AG10803 (cell line): ENCODE measurements at regions not wholly inside any gene's neighbourhood (a gene's known extent, or its start where the extent isn't known, plus 50 kb on each side); places are given as distances from the start of the nearest gene placed in this dataset.

ENCODE experiments used
- DNase-seq: peaks from one replicate; pipeline ENCODE4 v3.0.0; 2010; ENCODE audit warnings: low read depth
- H3K4me3 ChIP-seq: 2 replicates; pipeline ENCODE4 v1.5.1; 2011; ENCODE audit warnings: mild to moderate bottlenecking, low read length, control low read depth
- CTCF ChIP-seq: conservative IDR thresholded peaks from 2 replicates; pipeline ENCODE4 v1.5.1; 2011; ENCODE audit warnings: mild to moderate bottlenecking, low read length, control low read depth, inconsistent platforms

DNA sequence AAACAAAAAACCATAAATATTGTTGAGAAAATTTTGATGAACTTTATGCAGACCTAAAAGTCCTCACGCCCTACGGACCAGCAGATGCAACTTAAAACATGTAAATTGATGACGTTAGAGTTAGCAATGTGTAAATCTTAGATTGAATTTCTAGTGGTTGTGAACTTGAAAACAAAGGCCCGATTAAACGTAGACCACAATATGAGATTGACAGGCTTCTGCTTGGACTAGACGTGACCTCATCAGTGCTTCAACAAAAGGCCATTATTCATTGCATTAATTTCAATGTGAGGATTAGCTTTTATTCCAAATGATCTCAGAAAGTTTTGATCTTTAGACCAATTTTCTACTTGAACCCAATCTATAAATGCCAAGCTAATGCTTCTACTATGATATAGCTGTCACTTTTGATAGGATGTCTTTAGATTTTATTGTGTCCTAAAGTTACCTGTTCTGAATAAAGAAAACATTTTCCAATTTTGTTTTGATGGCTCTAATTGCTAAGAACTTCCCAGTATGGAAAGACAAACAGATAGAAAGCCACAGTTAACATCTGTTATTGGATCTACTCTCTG, 55.4 kb upstream of the SPPL2A start:
- no peak for TF ChIP-seq CTCF
- no peak overlapping the region for H3K4me3 ChIP-seq
- DNase-seq: no peak

DNA sequence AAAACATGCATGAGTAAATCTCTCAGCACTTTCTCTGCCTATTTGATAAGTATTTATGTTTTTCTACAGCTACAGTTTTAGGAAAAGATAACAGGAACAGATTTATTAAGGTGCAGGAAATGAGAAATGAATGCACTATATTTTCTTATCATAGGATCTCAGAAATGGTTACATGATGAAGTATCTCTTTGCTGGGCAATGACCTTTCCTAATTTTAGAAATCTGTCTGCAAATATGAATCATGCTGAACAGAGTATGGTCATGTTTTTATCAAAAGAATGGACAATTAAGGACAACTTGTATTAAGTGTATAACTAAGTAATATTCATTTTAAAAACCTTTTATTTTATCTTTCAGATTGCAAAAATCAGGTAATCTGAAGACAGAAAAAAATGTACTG, 53.8 kb upstream of the SPPL2A start:
- no peak for DNase-seq
- H3K4me3 ChIP-seq: no peak overlapping the region
- TF ChIP-seq CTCF: no peak

- H3K4me3 ChIP-seq: no peak overlapping the region
- TF ChIP-seq CTCF: no peak
- no peak for DNase-seq
Measured at GRCh38 chr15:50815958-50816590, 50.6 kb upstream of the SPPL2A start.
